Upper lobe of left lung (tissue), 6 donors: ENCODE measurements at regions not wholly inside any gene's neighbourhood (a gene's known extent, or its start where the extent isn't known, plus 50 kb on each side); places are given as distances from the start of the nearest gene placed in this dataset.

Experiments
- ATAC-seq, 2 donors: fragments of 200-7000 bp; cut with Tn5 transposase; one replicate each; pipeline ENCODE4 v1.9.1; 2022; ENCODE audit warnings: mild to moderate bottlenecking in 2 of 2, moderate library complexity in 2 of 2; ENCODE audit not compliant: low FRiP score in 2 of 2
- DNase-seq, 2 donors: peaks; one replicate each; pipeline ENCODE4 v3.0.0-alpha.2; 2019 to 2020
- H3K27ac ChIP-seq, 4 donors: fragments of 200-600 bp; sonication (generic); one replicate each; pipeline ENCODE4 v1.5.1; 2016 to 2019
- H3K27me3 ChIP-seq, 4 donors: fragments of 200-600 bp; sonication (generic); one replicate each; pipeline ENCODE4 v1.5.1; 2017 to 2019
- H3K36me3 ChIP-seq, 4 donors: fragments of 200-600 bp; sonication (generic); one replicate each; pipeline ENCODE4 v1.5.1; 2016 to 2019
- H3K4me1 ChIP-seq, 4 donors: fragments of 200-600 bp; sonication (generic); one replicate each; pipeline ENCODE4 v1.5.1; 2018 to 2019
- H3K4me3 ChIP-seq, 4 donors: fragments of 200-600 bp; sonication (generic); one replicate each; pipeline ENCODE4 v1.5.1; 2017 to 2019; ENCODE audit warnings: mild to moderate bottlenecking in 2 of 4, moderate library complexity in 1 of 4
- H3K9me3 ChIP-seq, 4 donors: fragments of 200-600 bp; sonication (generic); one replicate each; pipeline ENCODE4 v1.5.1; 2018 to 2019
- CTCF ChIP-seq, 6 experiments: fragments of 450-650 bp in 4 of 6; fragments of 200-600 bp in 2 of 6; sonication (generic) in 2 of 6; IDR thresholded peaks; one replicate each; pipeline ENCODE4 v1.5.1; 2016 to 2019; ENCODE audit warnings: antibody characterized with exemption in 6 of 6
- EP300 ChIP-seq, 4 donors: sonication (generic); formaldehyde crosslinking; IDR thresholded peaks; one replicate each; pipeline ENCODE4 v1.5.1; 2017; ENCODE audit warnings: antibody characterized with exemption in 4 of 4, control low read depth in 2 of 4
- POLR2A ChIP-seq, 4 donors: fragments of 450-650 bp; IDR thresholded peaks; one replicate each; pipeline ENCODE4 v1.5.1; 2016 to 2017; ENCODE audit warnings: antibody characterized with exemption in 4 of 4, mild to moderate bottlenecking in 2 of 4
- POLR2AphosphoS5 ChIP-seq, 2 donors: sonication (generic); formaldehyde crosslinking; IDR thresholded peaks; one replicate each; pipeline ENCODE4 v1.5.1; 2017; ENCODE audit warnings: antibody characterized with exemption in 2 of 2
- whole genome bisulfite sequencing, 2 donors: methylation state at CpG; one replicate each; pipeline ENCODE4 v1.1.5; 2017 to 2018; 5-methylcytosine and 5-hydroxymethylcytosine counted together
- donor health status: DM: no; HTN: no; CAD: no; lungs with moderate emphysema.
- donor health status: DM: no; HTN: yes; CAD: no; lungs with severe emphysema.

GRCh38 chr2:16154501-16155280 lies 214.3 kb downstream of the MYCN start:
- Histone ChIP-seq H3K27ac (no peak overlapping the region), H3K9me3 (no peaks in the 10 kb centered on the region), H3K4me1 (no peaks in the 10 kb centered on the region), H3K36me3 (no peaks in the 10 kb centered on the region), H3K27me3 (no peaks in the 10 kb centered on the region), H3K4me3 (no peak overlapping the region)
- WGBS, 2 donors: 91 to 98% methylated on average over 4 of the region's 4 CpGs
- ATAC-seq (no peak), DNase-seq (no peak)
- TF ChIP-seq POLR2AphosphoS5 (IDR thresholded peaks at IDR 0.05) (no peak), CTCF (IDR thresholded peaks at IDR 0.05) (no peak), EP300 (IDR thresholded peaks at IDR 0.05) (no peak), POLR2A (IDR thresholded peaks at IDR 0.05) (no peak)

GRCh38 chr2:16154061-16154460 lies 213.7 kb downstream of the MYCN start:
- H3K4me1 ChIP-seq: no peaks in the 10 kb centered on the region
- H3K36me3 ChIP-seq: no peaks in the 10 kb centered on the region
- 92 to 96% methylated on average over 4 of the region's 4 CpGs for WGBS, 2 donors
- no peak for DNase-seq
- TF ChIP-seq POLR2AphosphoS5 (IDR thresholded peaks at IDR 0.05): no peak
- no peaks in the 10 kb centered on the region for H3K9me3 ChIP-seq
- ATAC-seq: no peak
- no peak overlapping the region for H3K4me3 ChIP-seq
- H3K27ac ChIP-seq: no peak overlapping the region
- no peaks in the 10 kb centered on the region for H3K27me3 ChIP-seq

GRCh38 chr2:16153754-16154035 lies 213.3 kb downstream of the MYCN start:
- no peak for ATAC-seq
- H3K4me3 ChIP-seq: no peak overlapping the region
- H3K27ac ChIP-seq: no peak overlapping the region
- H3K27me3 ChIP-seq: no peaks in the 10 kb centered on the region
- TF ChIP-seq POLR2AphosphoS5 (IDR thresholded peaks at IDR 0.05) (no peak), EP300 (IDR thresholded peaks at IDR 0.05) (no peak), POLR2A (IDR thresholded peaks at IDR 0.05) (no peak), CTCF (IDR thresholded peaks at IDR 0.05) (no peak)
- H3K36me3 ChIP-seq: no peaks in the 10 kb centered on the region
- no peaks in the 10 kb centered on the region for H3K4me1 ChIP-seq
- DNase-seq: no peak
- H3K9me3 ChIP-seq: no peaks in the 10 kb centered on the region

GRCh38 chr2:16152928-16153753 lies 212.8 kb downstream of the MYCN start:
- no peak for ATAC-seq

More at GRCh38 chr2:16152928-16153753, 212.8 kb downstream of the MYCN start:
- no peak for TF ChIP-seq CTCF (IDR thresholded peaks at IDR 0.05)
- TF ChIP-seq POLR2A (IDR thresholded peaks at IDR 0.05): no peak
- no peak for TF ChIP-seq POLR2AphosphoS5 (IDR thresholded peaks at IDR 0.05)
- TF ChIP-seq EP300 (IDR thresholded peaks at IDR 0.05): no peak
- Histone ChIP-seq H3K36me3 (no peaks in the 10 kb centered on the region), H3K9me3 (no peaks in the 10 kb centered on the region), H3K4me3 (no peak overlapping the region), H3K27me3 (no peaks in the 10 kb centered on the region), H3K27ac (no peak overlapping the region), H3K4me1 (no peaks in the 10 kb centered on the region)
- WGBS, 2 donors: 80 to 83% methylated on average over 3 of the region's 3 CpGs
- no peak for DNase-seq
